ENCODE measurements at regions not wholly inside any gene's neighbourhood (a gene's known extent, or its start where the extent isn't known, plus 50 kb on each side); places are given as distances from the start of the nearest gene placed in this dataset.
"Not testable (repeated sequence)": the region's sequence is repeated elsewhere in the genome, so short reads cannot be mapped to it uniquely, and the experiment has no call there.

DNA sequence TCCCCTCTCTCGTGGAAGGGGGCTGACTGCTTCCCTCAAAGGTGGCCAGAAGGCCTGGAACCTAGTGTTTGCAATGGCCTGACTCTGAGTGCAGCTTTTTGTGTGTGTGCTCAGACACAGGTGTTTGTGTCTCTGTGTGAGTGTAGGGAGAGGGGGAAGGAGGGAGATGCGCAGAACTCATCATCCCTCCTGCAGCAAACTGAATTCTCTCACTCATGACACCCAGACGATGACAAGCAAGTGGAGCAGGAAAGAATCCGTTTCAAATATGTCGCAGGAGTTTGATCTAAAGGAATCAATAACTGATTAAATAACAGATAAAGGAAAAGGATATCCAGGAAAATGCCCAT, 101.4 kb downstream of the TNFAIP3 start:
- H3K9me3 ChIP-seq (ENCODE audit: control insufficient read depth, low read depth, low read length) = peaks cover 2% of the 10 kb centered on the region
- H3K27me3 ChIP-seq (ENCODE audit: control insufficient read depth, insufficient read depth, low read length) = no peaks in the 10 kb centered on the region
- DNase-seq = no peak
- no peaks in the 10 kb centered on the region for H3K4me1 ChIP-seq (ENCODE audit: control insufficient read depth, insufficient read depth, low read length)
- no peak overlapping the region for H3K4me3 ChIP-seq (ENCODE audit: low read length)
- H3K36me3 ChIP-seq (ENCODE audit: control insufficient read depth, insufficient read depth, low read length) = no peaks in the 10 kb centered on the region
- no peak overlapping the region for H3K27ac ChIP-seq (ENCODE audit: low read length)
- WGBS (ENCODE audit: insufficient coverage, low lambda C conversion rate) = no CpG with 5 or more reads among the region's 5 CpGs

DNA sequence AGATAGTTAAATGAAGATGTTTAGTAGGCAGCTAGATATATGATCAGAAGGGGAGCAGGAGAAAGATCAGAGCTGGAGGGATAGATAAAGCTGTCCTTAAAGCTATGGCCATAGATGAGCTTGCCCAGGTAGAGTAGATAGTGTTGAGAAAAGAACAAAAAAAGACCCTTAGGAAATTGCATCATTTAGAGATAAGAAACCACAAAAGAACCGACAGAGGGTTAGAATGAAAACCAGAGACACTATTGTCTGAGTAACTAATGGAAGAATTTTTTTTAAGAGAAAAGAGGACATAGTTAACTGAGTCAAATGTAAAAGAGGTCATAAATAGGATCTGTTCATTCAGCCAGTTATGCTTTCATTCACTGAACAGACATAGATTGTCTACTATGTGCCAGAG, 101.8 kb downstream of the TNFAIP3 start:
- H3K36me3 ChIP-seq (ENCODE audit: control insufficient read depth, insufficient read depth, low read length) = no peaks in the 10 kb centered on the region
- H3K27me3 ChIP-seq (ENCODE audit: control insufficient read depth, insufficient read depth, low read length) = no peaks in the 10 kb centered on the region
- no peak for DNase-seq
- no peak overlapping the region for H3K4me3 ChIP-seq (ENCODE audit: low read length)
- peaks cover 2% of the 10 kb centered on the region for H3K9me3 ChIP-seq (ENCODE audit: control insufficient read depth, low read depth, low read length)
- no peaks in the 10 kb centered on the region for H3K4me1 ChIP-seq (ENCODE audit: control insufficient read depth, insufficient read depth, low read length)
- WGBS (ENCODE audit: insufficient coverage, low lambda C conversion rate) = 0% methylated on average over 1 of the region's 1 CpG
- no peak overlapping the region for H3K27ac ChIP-seq (ENCODE audit: low read length)

DNA sequence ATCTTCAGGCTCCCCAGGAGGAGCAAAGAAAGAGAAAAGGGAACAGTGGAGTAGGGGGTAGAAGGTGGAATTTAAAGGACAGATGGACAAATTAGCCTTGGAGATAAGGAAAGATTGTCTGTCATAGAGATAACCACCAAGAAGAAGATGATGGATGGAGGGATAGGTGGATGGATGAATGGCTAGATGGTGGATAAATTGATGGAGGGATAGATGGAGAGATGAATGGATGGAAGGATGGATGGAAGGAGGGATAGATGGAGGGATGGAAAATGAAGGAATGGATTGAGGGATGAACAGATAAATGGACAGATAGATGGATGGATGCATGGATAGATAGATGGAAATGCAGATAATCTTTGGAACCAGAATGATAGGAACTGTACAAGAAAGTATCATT, 102.8 kb downstream of the TNFAIP3 start:
- Histone ChIP-seq H3K27me3 (ENCODE audit: control insufficient read depth, insufficient read depth, low read length) (no peaks in the 10 kb centered on the region), H3K36me3 (ENCODE audit: control insufficient read depth, insufficient read depth, low read length) (no peaks in the 10 kb centered on the region), H3K4me1 (ENCODE audit: control insufficient read depth, insufficient read depth, low read length) (no peaks in the 10 kb centered on the region), H3K27ac (ENCODE audit: low read length) (no peak overlapping the region), H3K9me3 (ENCODE audit: control insufficient read depth, low read depth, low read length) (peaks cover 2% of the 10 kb centered on the region), H3K4me3 (ENCODE audit: low read length) (no peak overlapping the region)
- no peak for DNase-seq

DNA sequence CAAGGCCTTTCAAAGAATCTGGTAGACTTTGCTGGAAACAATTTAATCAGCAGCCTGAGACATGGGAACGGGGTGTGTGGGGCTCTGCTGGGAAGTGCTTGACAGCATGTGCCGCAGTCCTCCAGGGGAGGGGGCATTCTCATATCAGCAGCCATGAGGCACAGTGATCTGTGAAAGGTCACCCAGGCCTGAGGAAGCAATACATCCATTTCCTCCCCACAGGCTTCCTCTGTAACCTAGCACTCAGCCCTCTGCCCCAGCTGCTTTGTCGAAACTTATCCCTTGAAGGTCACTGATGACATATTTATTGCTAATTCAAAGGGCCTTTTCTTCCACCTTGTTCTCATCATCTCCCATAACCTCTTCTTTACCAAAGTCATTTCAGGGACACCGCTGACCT, 103.3 kb downstream of the TNFAIP3 start:
- H3K4me1 ChIP-seq (ENCODE audit: control insufficient read depth, insufficient read depth, low read length) = no peaks in the 10 kb centered on the region
- no peaks in the 10 kb centered on the region for H3K27me3 ChIP-seq (ENCODE audit: control insufficient read depth, insufficient read depth, low read length)
- no peak overlapping the region for H3K4me3 ChIP-seq (ENCODE audit: low read length)
- no peak for DNase-seq
- no peaks in the 10 kb centered on the region for H3K36me3 ChIP-seq (ENCODE audit: control insufficient read depth, insufficient read depth, low read length)
- H3K27ac ChIP-seq (ENCODE audit: low read length) = no peak overlapping the region
- WGBS (ENCODE audit: insufficient coverage, low lambda C conversion rate) = 82% methylated on average over 2 of the region's 4 CpGs
- H3K9me3 ChIP-seq (ENCODE audit: control insufficient read depth, low read depth, low read length) = peaks cover under 1% of the 10 kb centered on the region

GRCh38 chr6:137973201-137973600, 106.1 kb downstream of the TNFAIP3 start:
- no peak overlapping the region for H3K27ac ChIP-seq (ENCODE audit: low read length)
- 100% methylated on average over 2 of the region's 4 CpGs for WGBS (ENCODE audit: insufficient coverage, low lambda C conversion rate)
- no peaks in the 10 kb centered on the region for H3K9me3 ChIP-seq (ENCODE audit: control insufficient read depth, low read depth, low read length)
- no peak overlapping the region for H3K4me3 ChIP-seq (ENCODE audit: low read length)
- no peaks in the 10 kb centered on the region for H3K27me3 ChIP-seq (ENCODE audit: control insufficient read depth, insufficient read depth, low read length)
- H3K36me3 ChIP-seq (ENCODE audit: control insufficient read depth, insufficient read depth, low read length) = no peaks in the 10 kb centered on the region
- peaks cover 6% of the 10 kb centered on the region for H3K4me1 ChIP-seq (ENCODE audit: control insufficient read depth, insufficient read depth, low read length)
- DNase-seq = no peak

GRCh38 chr6:137975188-137975940, 108.3 kb downstream of the TNFAIP3 start:
- Histone ChIP-seq H3K9me3 (ENCODE audit: control insufficient read depth, low read depth, low read length) (no peaks in the 10 kb centered on the region), H3K4me3 (ENCODE audit: low read length) (no peak overlapping the region), H3K27me3 (ENCODE audit: control insufficient read depth, insufficient read depth, low read length) (no peaks in the 10 kb centered on the region), H3K36me3 (ENCODE audit: control insufficient read depth, insufficient read depth, low read length) (no peaks in the 10 kb centered on the region), H3K27ac (ENCODE audit: low read length) (no peak overlapping the region), H3K4me1 (ENCODE audit: control insufficient read depth, insufficient read depth, low read length) (peaks cover 16% of the 10 kb centered on the region)
- 56% methylated on average over 3 of the region's 6 CpGs for WGBS (ENCODE audit: insufficient coverage, low lambda C conversion rate)
- DNase-seq = peak in 1 of 2 donors; percentile 34

DNA sequence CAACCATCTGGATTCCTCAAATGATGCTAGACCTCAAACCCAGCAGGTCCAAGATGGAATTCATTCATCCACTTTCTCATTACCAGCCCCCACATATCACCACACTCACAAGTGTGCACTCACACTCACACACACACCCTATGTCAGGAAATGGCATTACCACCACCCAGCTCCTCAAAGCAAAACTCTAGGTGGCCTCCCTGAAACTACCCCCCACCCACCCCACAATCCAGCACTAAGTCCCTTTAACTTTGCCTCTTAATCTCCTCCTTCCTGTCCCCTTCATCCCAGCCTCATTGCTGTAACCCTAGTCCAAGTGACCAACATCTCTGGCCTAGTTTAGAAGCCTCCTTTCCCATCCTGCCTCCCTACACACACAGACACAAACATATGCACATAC, 109.4 kb downstream of the TNFAIP3 start:
- Histone ChIP-seq H3K27me3 (ENCODE audit: control insufficient read depth, insufficient read depth, low read length) (no peaks in the 10 kb centered on the region), H3K4me1 (ENCODE audit: control insufficient read depth, insufficient read depth, low read length) (peaks cover 16% of the 10 kb centered on the region), H3K36me3 (ENCODE audit: control insufficient read depth, insufficient read depth, low read length) (no peaks in the 10 kb centered on the region), H3K9me3 (ENCODE audit: control insufficient read depth, low read depth, low read length) (no peaks in the 10 kb centered on the region), H3K4me3 (ENCODE audit: low read length) (no peak overlapping the region), H3K27ac (ENCODE audit: low read length) (no peak overlapping the region)
- no peak for DNase-seq

GRCh38 chr6:137977206-137977605, 110.1 kb downstream of the TNFAIP3 start:
- no peak overlapping the region for H3K27ac ChIP-seq (ENCODE audit: low read length)
- no peak for DNase-seq
- H3K4me1 ChIP-seq (ENCODE audit: control insufficient read depth, insufficient read depth, low read length) = peaks cover 16% of the 10 kb centered on the region
- no peaks in the 10 kb centered on the region for H3K36me3 ChIP-seq (ENCODE audit: control insufficient read depth, insufficient read depth, low read length)
- H3K4me3 ChIP-seq (ENCODE audit: low read length) = no peak overlapping the region
- no peaks in the 10 kb centered on the region for H3K9me3 ChIP-seq (ENCODE audit: control insufficient read depth, low read depth, low read length)
- WGBS (ENCODE audit: insufficient coverage, low lambda C conversion rate) = no CpG with 5 or more reads among the region's 6 CpGs
- H3K27me3 ChIP-seq (ENCODE audit: control insufficient read depth, insufficient read depth, low read length) = no peaks in the 10 kb centered on the region

DNA sequence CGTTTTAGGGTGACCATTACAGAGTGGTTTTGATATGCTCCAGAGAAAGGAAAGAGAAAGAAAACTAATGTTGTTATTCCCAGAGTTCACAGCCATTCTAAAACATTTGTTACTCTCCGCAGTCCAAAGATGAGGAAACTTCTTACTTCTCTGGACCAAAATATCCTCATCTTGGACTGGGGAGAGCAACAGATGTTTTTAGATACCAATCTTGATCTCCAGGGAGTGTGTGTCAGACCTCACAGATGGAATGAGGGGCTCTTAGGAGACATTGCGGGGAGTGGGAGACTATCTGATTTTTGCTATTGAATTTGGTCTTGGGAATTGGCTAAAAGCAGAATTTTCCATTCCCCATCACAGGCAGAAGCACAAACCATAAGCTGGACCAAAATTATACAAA, 110.8 kb downstream of the TNFAIP3 start:
- no peaks in the 10 kb centered on the region for H3K9me3 ChIP-seq (ENCODE audit: control insufficient read depth, low read depth, low read length)
- no peaks in the 10 kb centered on the region for H3K27me3 ChIP-seq (ENCODE audit: control insufficient read depth, insufficient read depth, low read length)
- WGBS (ENCODE audit: insufficient coverage, low lambda C conversion rate) = no CpG with 5 or more reads among the region's 3 CpGs
- H3K4me1 ChIP-seq (ENCODE audit: control insufficient read depth, insufficient read depth, low read length) = peaks cover 18% of the 10 kb centered on the region
- no peak overlapping the region for H3K4me3 ChIP-seq (ENCODE audit: low read length)
- H3K36me3 ChIP-seq (ENCODE audit: control insufficient read depth, insufficient read depth, low read length) = no peaks in the 10 kb centered on the region
- peak in 1 of 2 donors; percentile 20 for DNase-seq
- H3K27ac ChIP-seq (ENCODE audit: low read length) = peak overlapping the region; percentile 41

DNA sequence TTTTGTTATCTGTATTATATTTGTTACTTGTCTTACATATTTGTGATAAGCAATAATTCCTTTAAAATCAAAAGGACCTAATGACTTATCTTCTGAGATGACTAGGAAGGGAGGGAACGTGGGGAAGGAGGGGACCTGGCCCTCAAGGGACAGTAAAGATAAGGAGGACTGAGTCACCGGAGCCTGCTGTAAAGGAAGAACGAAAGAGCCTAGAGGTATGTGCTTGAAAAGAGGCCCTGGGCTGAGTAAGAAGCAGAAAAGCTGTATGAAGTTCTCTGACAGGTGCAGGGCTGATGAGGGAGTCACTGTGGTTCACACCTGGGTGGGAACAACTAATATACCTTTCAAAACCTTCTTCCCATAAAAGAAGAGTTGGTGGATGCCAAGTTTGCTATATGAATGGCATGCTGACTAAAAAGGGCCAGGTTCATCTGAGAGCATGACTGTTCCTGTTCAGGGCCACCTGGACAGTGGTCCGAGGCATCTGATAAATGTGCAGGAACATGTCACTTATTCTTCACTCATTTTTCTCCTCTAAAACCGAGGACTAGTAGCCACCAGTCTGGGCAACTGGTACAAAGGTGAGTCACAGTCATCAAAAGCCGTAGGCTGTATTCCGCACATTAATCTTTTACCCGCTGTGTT, 111.3 kb downstream of the TNFAIP3 start:
- Histone ChIP-seq H3K9me3 (ENCODE audit: control insufficient read depth, low read depth, low read length) (no peaks in the 10 kb centered on the region), H3K27me3 (ENCODE audit: control insufficient read depth, insufficient read depth, low read length) (no peaks in the 10 kb centered on the region), H3K4me3 (ENCODE audit: low read length) (no peak overlapping the region), H3K4me1 (ENCODE audit: control insufficient read depth, insufficient read depth, low read length) (peaks cover 19% of the 10 kb centered on the region), H3K36me3 (ENCODE audit: control insufficient read depth, insufficient read depth, low read length) (no peaks in the 10 kb centered on the region), H3K27ac (ENCODE audit: low read length) (peak overlapping the region; percentile 69)
- peak; percentile 77 to 90 for DNase-seq
- 33% methylated on average over 2 of the region's 8 CpGs for WGBS (ENCODE audit: insufficient coverage, low lambda C conversion rate)

DNA sequence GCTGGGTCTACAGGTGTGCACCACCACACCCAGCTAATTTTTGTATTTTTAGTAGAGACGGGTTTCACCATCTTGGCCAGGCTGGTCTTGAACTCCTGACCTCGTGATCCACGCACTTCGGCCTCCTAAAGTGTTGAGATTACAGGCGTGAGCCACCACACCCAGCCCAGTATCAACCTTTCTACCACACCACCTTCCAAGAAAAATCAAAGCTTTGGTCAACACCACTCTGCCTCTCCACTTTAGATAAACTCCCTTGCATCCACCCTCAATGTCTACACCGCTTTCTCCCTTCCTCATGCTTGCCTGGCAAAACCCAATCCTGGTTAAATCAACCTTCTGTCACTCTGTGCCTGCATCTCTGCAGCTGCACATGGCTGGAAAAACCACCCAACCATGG, 112.2 kb downstream of the TNFAIP3 start:
- H3K4me1 ChIP-seq (ENCODE audit: control insufficient read depth, insufficient read depth, low read length) = peaks cover 19% of the 10 kb centered on the region
- not testable (repeated sequence) for H3K4me3 ChIP-seq (ENCODE audit: low read length); DNase-seq; H3K9me3 ChIP-seq (ENCODE audit: control insufficient read depth, low read depth, low read length); H3K36me3 ChIP-seq (ENCODE audit: control insufficient read depth, insufficient read depth, low read length); H3K27ac ChIP-seq (ENCODE audit: low read length); H3K27me3 ChIP-seq (ENCODE audit: control insufficient read depth, insufficient read depth, low read length)
- no CpG with 5 or more reads among the region's 6 CpGs for WGBS (ENCODE audit: insufficient coverage, low lambda C conversion rate)
